ENCODE measurements at regions not wholly inside any gene's neighbourhood (a gene's known extent, or its start where the extent isn't known, plus 50 kb on each side); places are given as distances from the start of the nearest gene placed in this dataset.
"Not testable (repeated sequence)": the region's sequence is repeated elsewhere in the genome, so short reads cannot be mapped to it uniquely, and the experiment has no call there.

GRCh38 chr12:131627151-131628022 is 83.5 kb upstream of the SFSWAP start:
- DNase-seq: peak; percentile 59

- no peak for DNase-seq
These were observed 82.7 kb upstream of the SFSWAP start for GRCh38 chr12:131628023-131628740.

- no peak for DNase-seq
These were observed 82.0 kb upstream of the SFSWAP start for GRCh38 chr12:131628766-131629448.

GRCh38 chr12:131631230-131631629 is 79.7 kb upstream of the SFSWAP start:
- DNase-seq: no peak

- not testable (repeated sequence) for DNase-seq
These were observed 78.8 kb upstream of the SFSWAP start for GRCh38 chr12:131631889-131632651.

GRCh38 chr12:131632652-131633023 is 78.3 kb upstream of the SFSWAP start:
- not testable (repeated sequence) for DNase-seq

- not testable (repeated sequence) for DNase-seq
These were observed 77.3 kb upstream of the SFSWAP start for GRCh38 chr12:131633610-131634009.

- DNase-seq: no peak
These were observed 76.9 kb upstream of the SFSWAP start for GRCh38 chr12:131634037-131634436.

- DNase-seq: not testable (repeated sequence)
These were observed 75.9 kb upstream of the SFSWAP start for GRCh38 chr12:131635012-131635411.

- no peak for DNase-seq
These were observed 75.3 kb upstream of the SFSWAP start for GRCh38 chr12:131635491-131636122.

- no peak for DNase-seq
These were observed 74.6 kb upstream of the SFSWAP start for GRCh38 chr12:131636266-131636665.

- no peak for DNase-seq
These were observed 73.7 kb upstream of the SFSWAP start for GRCh38 chr12:131636940-131637750.

- no peak for DNase-seq
These were observed 72.9 kb upstream of the SFSWAP start for GRCh38 chr12:131637986-131638385.

GRCh38 chr12:131639270-131639940 is 71.5 kb upstream of the SFSWAP start:
- no peak for DNase-seq

- DNase-seq: no peak
These were observed 70.4 kb upstream of the SFSWAP start for GRCh38 chr12:131640525-131640924.

- DNase-seq: no peak
These were observed 69.6 kb upstream of the SFSWAP start for GRCh38 chr12:131641315-131641714.

GRCh38 chr12:131642101-131642540 is 68.8 kb upstream of the SFSWAP start:
- DNase-seq: no peak

- DNase-seq: no peak
These were observed 68.1 kb upstream of the SFSWAP start for GRCh38 chr12:131642771-131643170.

GRCh38 chr12:131643631-131644452 is 67.0 kb upstream of the SFSWAP start:
- DNase-seq: no peak

GRCh38 chr12:131644481-131644880 is 66.4 kb upstream of the SFSWAP start:
- no peak for DNase-seq

All from stimulated activated CD8-positive, alpha-beta memory T cell treated with anti-CD3 and anti-CD28 coated beads, Interleukin-4, amount 100 ng/mL, for 48 hours (primary cell).